HG02970 (cell line): ENCODE measurements at regions not wholly inside any gene's neighbourhood (a gene's known extent, or its start where the extent isn't known, plus 50 kb on each side); places are given as distances from the start of the nearest gene placed in this dataset.
A peak's percentile ranks its signal among the peaks of the same experiment; 100 is the strongest.
"Not testable (repeated sequence)": the region's sequence is repeated elsewhere in the genome, so short reads cannot be mapped to it uniquely, and the experiment has no call there.

ENCODE experiments used
- ATAC-seq: cut with Tn5 transposase; IDR thresholded peaks from one replicate; pipeline ENCODE4 v1.9.1; 2021; ENCODE audit warnings: mild to moderate bottlenecking, moderate library complexity, moderate number of reproducible peaks; ENCODE audit not compliant: unreplicated experiment, low FRiP score

DNA sequence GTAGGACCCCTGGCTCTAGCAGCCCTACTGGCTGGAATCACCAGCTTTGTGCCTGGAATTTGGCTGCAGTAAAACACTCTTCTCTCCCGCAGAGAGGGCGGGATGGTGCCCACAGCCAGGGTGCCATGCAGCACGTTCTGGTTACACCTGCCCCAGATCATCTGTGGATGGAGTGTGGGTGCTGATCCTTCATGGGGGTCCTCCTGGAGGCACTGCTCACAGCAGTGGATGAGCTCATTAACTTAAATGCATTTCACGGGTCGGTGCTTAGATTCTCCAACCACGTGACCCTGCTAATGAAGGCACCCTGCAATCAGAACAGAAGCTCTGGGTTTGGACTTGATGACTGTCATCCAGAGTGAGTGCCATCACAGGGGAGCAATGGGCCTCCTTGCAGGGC, 138.6 kb upstream of the AFDN start:
- ATAC-seq = no peak

GRCh38 chr6:167689278-167689677, 137.4 kb upstream of the AFDN start:
- ATAC-seq = no peak

GRCh38 chr6:167689751-167690150, 137.0 kb upstream of the AFDN start:
- no peak for ATAC-seq

GRCh38 chr6:167690167-167690922, 136.4 kb upstream of the AFDN start:
- not testable (repeated sequence) for ATAC-seq

- no peak for ATAC-seq
These were observed 135.8 kb upstream of the AFDN start for GRCh38 chr6:167690931-167691330.

- no peak for ATAC-seq
These were observed 135.0 kb upstream of the AFDN start for GRCh38 chr6:167691533-167692312.

DNA sequence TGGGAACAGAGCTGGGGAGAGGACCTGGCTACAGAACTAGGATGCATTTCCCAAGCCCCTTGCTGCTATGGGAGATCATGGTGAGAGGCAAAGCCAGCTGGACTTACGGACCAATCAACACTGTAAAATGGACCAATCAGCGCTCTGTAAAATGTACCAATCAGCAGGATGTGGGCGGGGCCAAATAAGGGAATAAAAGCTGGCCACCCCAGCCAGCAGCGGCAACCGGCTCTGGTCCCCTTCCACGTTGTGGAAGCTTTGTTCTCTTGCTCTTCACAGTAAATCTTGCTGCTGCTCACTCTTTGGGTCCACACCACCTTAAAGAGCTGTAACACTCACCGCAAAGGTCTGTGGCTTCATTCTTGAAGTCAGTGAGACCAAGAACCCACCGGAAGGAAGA, 133.2 kb upstream of the AFDN start:
- ATAC-seq = not testable (repeated sequence)

GRCh38 chr6:167695831-167696230, 130.9 kb upstream of the AFDN start:
- no peak for ATAC-seq

GRCh38 chr6:167696296-167696695, 130.4 kb upstream of the AFDN start:
- no peak for ATAC-seq

GRCh38 chr6:167697316-167697715, 129.4 kb upstream of the AFDN start:
- ATAC-seq = no peak

DNA sequence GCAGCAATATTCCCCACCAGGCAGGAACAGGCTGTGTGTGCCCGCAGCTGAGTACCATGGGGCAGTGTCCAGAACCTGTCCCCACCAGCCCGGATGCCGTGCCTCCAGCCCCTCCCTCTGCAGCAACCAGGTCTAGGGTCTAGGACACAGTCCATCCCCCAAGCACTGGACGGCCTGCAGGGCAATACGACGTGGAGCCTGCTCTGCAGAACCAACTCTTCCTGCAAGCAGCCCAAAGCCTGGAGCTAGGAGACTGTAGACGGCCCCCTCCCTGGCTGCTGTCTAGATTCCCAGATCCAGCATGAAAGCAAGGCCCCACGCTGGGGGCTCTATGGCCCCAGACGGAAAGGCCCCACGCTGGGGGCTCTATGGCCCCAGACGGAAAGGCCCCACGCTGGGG, 128.2 kb upstream of the AFDN start:
- no peak for ATAC-seq

DNA sequence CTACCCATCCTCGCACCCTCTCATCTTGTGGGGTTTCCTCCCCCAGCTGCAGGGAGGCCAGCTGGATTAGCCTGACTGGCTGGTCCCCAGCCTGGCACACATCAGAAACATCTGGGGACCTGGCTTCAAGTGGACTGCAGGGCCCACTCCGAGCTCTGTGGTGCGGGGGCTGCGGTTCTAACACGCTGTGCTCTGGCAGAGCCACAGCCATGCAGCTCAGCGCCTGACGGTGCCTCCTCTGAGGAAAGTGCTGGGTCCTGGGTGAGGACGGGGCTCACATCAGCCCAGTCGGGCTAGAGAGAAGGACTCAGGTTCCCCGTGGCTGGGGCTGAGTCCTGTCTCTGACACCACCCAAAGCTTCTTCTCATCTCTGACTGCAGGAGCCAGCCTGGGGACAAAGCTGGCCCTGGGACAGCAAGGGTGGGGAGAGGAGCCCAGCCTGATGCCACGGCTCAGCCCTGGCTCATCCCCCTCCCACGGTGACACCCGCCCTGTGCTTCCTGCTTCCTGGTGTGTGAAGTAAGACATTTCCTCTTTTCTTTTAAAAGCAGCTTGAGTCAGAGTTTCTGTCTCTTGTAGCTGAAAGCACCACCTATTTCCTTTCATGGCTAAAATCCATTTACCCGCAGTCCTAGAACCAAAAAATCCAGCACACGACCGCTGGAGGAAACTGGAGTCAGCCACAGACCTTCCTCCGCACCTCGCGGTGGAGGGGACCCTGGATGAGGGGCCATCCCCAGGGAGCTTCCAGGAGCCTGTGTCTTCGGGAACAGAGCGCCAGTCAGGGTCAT, 127.4 kb upstream of the AFDN start:
- ATAC-seq = peak; percentile 77

DNA sequence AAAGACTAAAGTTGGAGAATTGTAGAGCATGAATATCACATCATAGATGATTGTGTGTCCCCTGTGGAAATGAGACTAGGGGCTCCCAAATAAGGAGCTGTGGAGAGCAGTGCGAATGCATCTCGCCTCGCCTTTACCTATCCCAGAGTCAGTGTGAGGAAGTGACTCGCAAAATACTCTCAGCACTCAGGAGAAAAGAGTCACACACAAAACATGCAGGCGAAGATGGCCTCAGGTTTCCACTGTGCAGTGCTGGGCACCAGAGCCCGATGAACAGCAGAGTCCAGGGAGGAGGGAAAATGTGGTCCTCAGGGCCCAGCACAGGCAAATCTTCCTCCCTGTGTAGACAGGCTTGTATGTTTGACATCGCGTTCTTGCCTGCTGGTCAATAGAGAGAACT, 126.5 kb upstream of the AFDN start:
- no peak for ATAC-seq

GRCh38 chr6:167701010-167701409, 125.7 kb upstream of the AFDN start:
- ATAC-seq = no peak

DNA sequence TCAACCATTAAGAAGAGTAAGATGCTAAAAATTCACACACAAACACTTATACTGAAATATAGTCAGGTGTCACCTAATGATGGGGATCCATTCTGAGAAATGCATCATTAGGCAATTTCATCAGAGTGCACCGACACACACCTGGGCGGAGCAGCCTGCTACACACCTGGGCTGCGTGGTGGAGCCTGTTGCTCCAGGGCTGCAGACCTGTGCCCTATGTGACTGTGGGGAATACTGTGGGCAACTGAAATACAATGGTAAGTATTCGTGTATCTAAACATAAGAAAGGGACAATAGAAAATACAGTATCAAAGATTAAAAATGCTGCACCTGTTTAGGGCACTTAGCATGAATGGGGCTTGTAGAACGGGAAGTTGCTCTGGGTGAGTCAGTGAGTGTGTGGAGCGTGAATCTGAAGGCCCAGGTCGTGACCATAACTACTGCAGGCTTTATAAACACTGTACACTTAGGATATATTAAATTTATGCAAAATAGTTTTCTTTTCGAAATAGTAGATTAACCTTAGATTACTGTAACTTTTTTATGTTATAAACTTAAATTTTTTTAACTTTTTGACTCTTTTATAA, 124.4 kb upstream of the AFDN start:
- ATAC-seq = no peak

DNA sequence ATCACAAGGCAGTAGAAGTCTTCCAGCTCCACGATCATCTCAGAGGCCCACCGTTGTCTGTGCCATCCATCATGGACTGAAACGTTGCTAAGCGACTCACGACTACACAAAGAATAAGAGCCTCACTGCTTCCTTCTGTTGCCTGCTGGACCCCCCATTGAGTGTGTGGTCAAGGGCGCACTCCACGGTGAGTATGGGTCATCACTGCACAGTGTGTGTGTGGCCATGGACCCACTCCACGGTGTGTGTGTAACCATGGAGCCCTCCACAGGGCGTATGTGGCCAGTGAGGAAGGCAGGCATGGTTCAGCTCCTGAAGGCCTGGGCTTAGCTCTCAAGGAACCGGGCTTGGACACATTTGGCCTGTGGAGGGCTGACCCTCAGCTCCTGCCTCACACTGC, 123.4 kb upstream of the AFDN start:
- ATAC-seq = no peak

DNA sequence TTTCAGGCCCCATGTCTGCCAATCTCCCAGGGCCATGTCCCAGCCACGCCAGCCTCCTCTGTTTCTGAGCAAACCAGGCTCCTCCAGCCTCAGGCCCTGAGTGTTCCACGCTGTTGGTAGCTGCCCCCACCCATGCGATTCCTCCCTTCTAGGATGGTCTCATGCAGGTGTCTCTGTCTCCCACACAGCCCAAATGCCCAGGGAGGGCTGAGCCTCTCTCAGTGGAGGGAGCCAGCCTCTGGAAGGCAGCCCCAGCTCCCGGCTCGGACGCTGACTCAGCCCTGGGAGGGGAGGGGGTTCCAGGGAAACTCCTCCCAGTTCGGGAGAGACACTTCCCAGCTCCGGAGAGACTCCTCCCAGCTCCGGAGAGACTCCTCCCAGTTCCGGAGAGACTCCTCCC, 122.9 kb upstream of the AFDN start:
- no peak for ATAC-seq

DNA sequence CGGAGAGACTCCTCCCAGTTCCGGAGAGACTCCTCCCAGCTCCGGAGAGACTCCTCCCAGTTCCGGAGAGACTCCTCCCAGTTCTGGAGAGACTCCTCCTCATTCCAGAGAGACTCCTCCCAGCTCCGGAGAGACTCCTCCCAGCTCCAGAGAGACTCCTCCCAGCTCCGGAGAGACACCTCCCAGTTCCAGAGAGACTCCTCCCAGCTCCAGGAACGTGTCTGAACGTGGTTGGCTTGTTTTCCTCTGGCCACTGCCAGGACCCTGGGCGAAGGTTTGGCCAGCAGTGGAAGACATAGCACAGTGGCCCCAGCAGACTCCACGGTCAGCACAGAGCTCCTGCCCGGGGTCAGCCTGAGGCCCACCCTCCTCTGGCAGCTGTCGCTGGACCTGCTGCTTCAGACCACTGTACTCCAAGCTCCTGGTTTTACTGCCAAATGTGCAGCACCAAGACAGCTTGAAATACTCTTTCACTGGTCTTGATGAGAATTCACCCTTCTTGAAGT, 122.3 kb upstream of the AFDN start:
- ATAC-seq = no peak

DNA sequence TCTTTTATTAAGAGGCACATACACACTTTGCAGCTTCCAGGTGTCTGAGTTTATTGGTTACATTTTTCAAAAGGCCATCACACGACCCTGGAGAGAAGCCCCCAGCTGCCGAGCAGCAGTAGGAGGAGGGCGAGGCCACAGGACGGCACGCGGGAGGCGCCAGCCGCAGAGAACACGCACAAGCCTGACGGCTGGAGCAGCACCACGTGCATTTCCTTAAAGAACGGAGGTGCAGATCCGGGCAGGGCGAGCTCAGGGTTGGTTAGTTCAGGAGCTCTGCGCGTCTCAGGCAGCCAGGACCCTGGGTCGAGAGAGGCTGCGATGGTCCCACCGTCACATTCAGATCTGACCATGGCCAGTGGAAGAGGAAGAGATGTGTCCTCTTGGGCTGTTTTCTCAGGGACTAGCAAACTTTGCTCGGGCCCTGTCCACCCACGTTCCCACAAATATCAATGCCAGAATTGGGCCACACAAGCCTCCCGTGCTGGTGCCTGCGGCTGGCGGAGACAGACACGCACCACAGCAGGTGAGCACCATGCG, 121.4 kb upstream of the AFDN start:
- ATAC-seq = no peak
